ENCODE measurements at regions not wholly inside any gene's neighbourhood (a gene's known extent, or its start where the extent isn't known, plus 50 kb on each side); places are given as distances from the start of the nearest gene placed in this dataset.

DNA sequence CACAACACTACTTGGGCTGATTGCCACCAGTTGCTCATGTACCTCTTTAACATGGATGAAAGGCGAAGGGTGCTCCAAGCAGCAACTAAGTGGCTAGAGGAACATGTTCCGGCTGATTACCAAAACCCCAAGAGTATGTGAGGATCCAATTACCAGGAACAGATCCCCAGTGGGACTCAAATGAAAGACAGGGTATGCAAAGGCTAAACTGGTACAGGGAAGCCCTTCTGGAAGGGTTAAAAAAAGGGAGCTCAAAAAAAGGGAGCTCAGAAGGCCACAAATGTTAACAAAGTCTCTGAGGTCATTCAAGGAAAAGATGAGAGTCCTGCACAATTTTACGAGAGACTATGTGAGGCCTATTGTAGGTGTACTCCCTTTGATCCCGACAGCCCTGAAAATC lies 604.7 kb downstream of the UQCRFS1 start:
- no peak overlapping the region for H3K9ac ChIP-seq (ENCODE audit: extremely low read depth, insufficient read length, low read length)
- H3K18ac ChIP-seq (ENCODE audit: insufficient read length, low read depth, low read length): no peak overlapping the region
- no peak overlapping the region for H3K4me2 ChIP-seq (ENCODE audit: insufficient read depth, insufficient read length, low read length)
- Mint-ChIP-seq H3K27me3 (ENCODE audit: low read depth) (no peaks in the 10 kb centered on the region), H3K9me3 (peaks cover 24 to 40% of the 10 kb centered on the region in 2 experiments), H3K4me3 (no peak overlapping the region), H3K4me1 (peaks cover 2 to 5% of the 10 kb centered on the region in 2 experiments; a peak in 1 of 4 replicates), H3K36me3 (ENCODE audit: insufficient read depth in 1 of 3, low read depth in 3 of 3) (peaks cover 13 to 21% (median 14%) of the 10 kb centered on the region in 3 experiments), H3K27ac (no peak overlapping the region)
- TF ChIP-seq, protein P1, sequence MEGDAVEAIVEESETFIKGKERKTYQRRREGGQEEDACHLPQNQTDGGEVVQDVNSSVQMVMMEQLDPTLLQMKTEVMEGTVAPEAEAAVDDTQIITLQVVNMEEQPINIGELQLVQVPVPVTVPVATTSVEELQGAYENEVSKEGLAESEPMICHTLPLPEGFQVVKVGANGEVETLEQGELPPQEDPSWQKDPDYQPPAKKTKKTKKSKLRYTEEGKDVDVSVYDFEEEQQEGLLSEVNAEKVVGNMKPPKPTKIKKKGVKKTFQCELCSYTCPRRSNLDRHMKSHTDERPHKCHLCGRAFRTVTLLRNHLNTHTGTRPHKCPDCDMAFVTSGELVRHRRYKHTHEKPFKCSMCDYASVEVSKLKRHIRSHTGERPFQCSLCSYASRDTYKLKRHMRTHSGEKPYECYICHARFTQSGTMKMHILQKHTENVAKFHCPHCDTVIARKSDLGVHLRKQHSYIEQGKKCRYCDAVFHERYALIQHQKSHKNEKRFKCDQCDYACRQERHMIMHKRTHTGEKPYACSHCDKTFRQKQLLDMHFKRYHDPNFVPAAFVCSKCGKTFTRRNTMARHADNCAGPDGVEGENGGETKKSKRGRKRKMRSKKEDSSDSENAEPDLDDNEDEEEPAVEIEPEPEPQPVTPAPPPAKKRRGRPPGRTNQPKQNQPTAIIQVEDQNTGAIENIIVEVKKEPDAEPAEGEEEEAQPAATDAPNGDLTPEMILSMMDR (conservative IDR thresholded peaks at IDR 0.05): no peak
- H3K79me1 ChIP-seq (ENCODE audit: insufficient read depth, low read depth, low read length, poor library complexity, severe bottlenecking): no peaks in the 10 kb centered on the region
- H3K14ac ChIP-seq (ENCODE audit: insufficient read depth, low read length): no peak overlapping the region
- no peak overlapping the region for H4K8ac ChIP-seq (replicated peaks; ENCODE audit: insufficient read length, low read depth, low read length)
- no peaks in the 10 kb centered on the region for H3K4me1 ChIP-seq (ENCODE audit: insufficient read depth, low read length)
- H3K27ac ChIP-seq (ENCODE audit: insufficient read length, low read depth, low read length): no peak overlapping the region
- no peak overlapping the region for H3K56ac ChIP-seq (ENCODE audit: insufficient read length, low read depth, low read length)
- H3K23me2 ChIP-seq (ENCODE audit: insufficient read length, low read depth, low read length, poor library complexity, severe bottlenecking): no peaks in the 10 kb centered on the region
- no peak overlapping the region for H2BK12ac ChIP-seq (ENCODE audit: insufficient read length, low read depth, low read length)
- no peak overlapping the region for H2BK15ac ChIP-seq (ENCODE audit: low read depth, low read length)
- no CpG with 5 or more reads among the region's 4 CpGs for whole genome bisulfite sequencing (ENCODE audit: extremely low coverage, insufficient read length, low lambda C conversion rate)
- H2AFZ ChIP-seq (ENCODE audit: low read length): no peak overlapping the region
- no peak overlapping the region for H2BK120ac ChIP-seq (ENCODE audit: low read depth, low read length, poor library complexity, severe bottlenecking)
- no peak overlapping the region for H2AK5ac ChIP-seq (ENCODE audit: insufficient read length, low read length)
- peaks cover 11% of the 10 kb centered on the region for H3K9me3 ChIP-seq (ENCODE audit: control insufficient read depth, low read depth, low read length)
- no peaks in the 10 kb centered on the region for H3K79me2 ChIP-seq (ENCODE audit: insufficient read depth, low read length)
- H2BK5ac ChIP-seq (ENCODE audit: insufficient read length, low read length): no peak overlapping the region
- no peak overlapping the region for H3K23ac ChIP-seq (ENCODE audit: insufficient read length, low read depth, low read length)
- no peak overlapping the region for H3K4ac ChIP-seq (ENCODE audit: low read depth, low read length)
- no peak overlapping the region for H3T11ph ChIP-seq (ENCODE audit: low read length)
- H4K20me1 ChIP-seq (ENCODE audit: control insufficient read depth, insufficient read depth, insufficient read length): no peaks in the 10 kb centered on the region
- no peak overlapping the region for H4K5ac ChIP-seq (ENCODE audit: insufficient read length, low read depth, low read length)
- no peaks in the 10 kb centered on the region for H3K27me3 ChIP-seq (ENCODE audit: insufficient read depth, low read length)
- DNase-seq: no peak
- H4K91ac ChIP-seq (ENCODE audit: insufficient read length, low read depth, low read length): no peak overlapping the region
- H2BK20ac ChIP-seq (ENCODE audit: low read depth, low read length, poor library complexity, severe bottlenecking): no peak overlapping the region
